Liver (tissue), 8 donors: ENCODE measurements at regions not wholly inside any gene's neighbourhood (a gene's known extent, or its start where the extent isn't known, plus 50 kb on each side); places are given as distances from the start of the nearest gene placed in this dataset.

Experiments
- DNase-seq: peaks from one replicate; pipeline ENCODE4 v3.0.0-alpha.2; 2017; ENCODE audit warnings: low spot score
- H3K27ac ChIP-seq, 2 donors: one replicate each; pipeline ENCODE4 v1.7.0; 2013; ENCODE audit warnings: inconsistent platforms in 2 of 2, low read length in 2 of 2, control low read depth in 1 of 2, low read depth in 1 of 2, mild to moderate bottlenecking in 1 of 2
- H3K27me3 ChIP-seq, 4 donors: one replicate each; pipeline versions ENCODE4 v1.6.1 to v1.7.0; 2013; ENCODE audit warnings: low read length in 3 of 4, inconsistent platforms in 1 of 4, mild to moderate bottlenecking in 1 of 4, moderate library complexity in 1 of 4; ENCODE audit not compliant: control insufficient read depth in 4 of 4, insufficient read depth in 4 of 4
- H3K36me3 ChIP-seq, 4 donors: one replicate each; pipeline versions ENCODE4 v1.6.1 to v1.7.0; 2013; ENCODE audit warnings: low read length in 3 of 4, mild to moderate bottlenecking in 3 of 4, low read depth in 1 of 4, moderate library complexity in 1 of 4; ENCODE audit not compliant: control insufficient read depth in 4 of 4, insufficient read depth in 3 of 4
- H3K4me1 ChIP-seq, 4 donors: one replicate each; pipeline versions ENCODE4 v1.6.1 to v1.7.0; 2013; ENCODE audit warnings: low read length in 3 of 4, mild to moderate bottlenecking in 3 of 4, moderate library complexity in 1 of 4; ENCODE audit not compliant: control insufficient read depth in 4 of 4, insufficient read depth in 4 of 4
- H3K4me3 ChIP-seq, 3 donors: one replicate each; pipeline versions ENCODE4 v1.6.1 to v1.7.0; 2013; ENCODE audit warnings: low read length in 3 of 3, control low read depth in 1 of 3, low read depth in 1 of 3, mild to moderate bottlenecking in 1 of 3
- H3K9ac ChIP-seq, 2 donors: one replicate each; pipeline ENCODE4 v1.7.0; 2013; ENCODE audit warnings: low read length in 2 of 2, mild to moderate bottlenecking in 2 of 2, moderate library complexity in 2 of 2, control low read depth in 1 of 2, low read depth in 1 of 2
- H3K9me3 ChIP-seq, 4 donors: one replicate each; pipeline versions ENCODE4 v1.6.1 to v1.7.0; 2013; ENCODE audit warnings: low read length in 3 of 4; ENCODE audit not compliant: control insufficient read depth in 4 of 4
- CTCF ChIP-seq: fragments of 150-350 bp; IDR thresholded peaks from 2 replicates; pipeline ENCODE4 v1.5.1; 2017; ENCODE audit warnings: improper control_type of control experiment, low read depth, low read length; ENCODE audit not compliant: missing input control
- EGR1 ChIP-seq, 2 donors: IDR thresholded peaks; 2 replicates each; pipeline ENCODE4 v1.6.1; 2016 to 2018; ENCODE audit warnings: antibody characterized with exemption in 2 of 2, low read depth in 2 of 2
- FOXA1 ChIP-seq: IDR thresholded peaks from 2 replicates; pipeline ENCODE4 v1.6.1; 2016; ENCODE audit warnings: antibody characterized with exemption
- FOXA2 ChIP-seq: IDR thresholded peaks from 2 replicates; pipeline ENCODE4 v1.6.1; 2016; ENCODE audit warnings: antibody characterized with exemption
- GABPA ChIP-seq, 2 donors: IDR thresholded peaks in 1 of 2; conservative IDR thresholded peaks in 1 of 2; 2 replicates each; pipeline ENCODE4 v1.6.1; 2016; ENCODE audit warnings: antibody characterized with exemption in 2 of 2, mild to moderate bottlenecking in 1 of 2, moderate library complexity in 1 of 2
- HNF4A ChIP-seq, 2 donors: conservative IDR thresholded peaks; 2 replicates each; pipeline ENCODE4 v1.6.1; 2016; ENCODE audit warnings: antibody characterized with exemption in 2 of 2, mild to moderate bottlenecking in 2 of 2
- HNF4G ChIP-seq: IDR thresholded peaks from 2 replicates; pipeline ENCODE4 v1.6.1; 2016; ENCODE audit warnings: antibody characterized with exemption
- JUND ChIP-seq, 2 donors: IDR thresholded peaks; 2 replicates each; pipeline ENCODE4 v1.6.1; 2016; ENCODE audit warnings: antibody characterized with exemption in 2 of 2
- NR2F2 ChIP-seq: IDR thresholded peaks from 2 replicates; pipeline ENCODE4 v1.6.1; 2016; ENCODE audit warnings: antibody characterized with exemption
- RAD21 ChIP-seq, 2 donors: IDR thresholded peaks; 2 replicates each; pipeline ENCODE4 v1.6.1; 2016; ENCODE audit warnings: antibody characterized with exemption in 2 of 2, mild to moderate bottlenecking in 2 of 2
- REST ChIP-seq: IDR thresholded peaks from 2 replicates; pipeline ENCODE4 v1.6.1; 2016; ENCODE audit warnings: antibody characterized with exemption, mild to moderate bottlenecking
- RXRA ChIP-seq, 2 donors: IDR thresholded peaks; 2 replicates each; pipeline ENCODE4 v1.6.1; 2017 to 2018; ENCODE audit warnings: antibody characterized with exemption in 2 of 2, mild to moderate bottlenecking in 1 of 2
- SP1 ChIP-seq: IDR thresholded peaks from 2 replicates; pipeline ENCODE4 v1.6.1; 2018; ENCODE audit warnings: antibody characterized with exemption, mild to moderate bottlenecking
- TAF1 ChIP-seq: conservative IDR thresholded peaks from 2 replicates; pipeline ENCODE4 v1.6.1; 2016; ENCODE audit warnings: antibody characterized with exemption, mild to moderate bottlenecking
- YY1 ChIP-seq: IDR thresholded peaks from 2 replicates; pipeline ENCODE4 v1.6.1; 2016; ENCODE audit warnings: antibody characterized with exemption, mild to moderate bottlenecking
- WGBS: extraction: QIAGEN DNeasy Blood & Tissue Kit; methylation state at CpG from one replicate; pipeline ENCODE4 v1.1.7; 2013; 5-methylcytosine and 5-hydroxymethylcytosine counted together
- TF ChIP-seq, protein P1 (sequence below): IDR thresholded peaks from 2 replicates; pipeline ENCODE4 v1.6.1; 2016; ENCODE audit warnings: antibody characterized with exemption
- TF ChIP-seq, protein P2 (sequence below): IDR thresholded peaks from 2 replicates; pipeline ENCODE4 v1.6.1; 2016; ENCODE audit warnings: antibody characterized with exemption
- TF ChIP-seq, protein P3 (sequence below): IDR thresholded peaks from 2 replicates; pipeline ENCODE4 v1.6.1; 2016; ENCODE audit warnings: antibody characterized with exemption
- donor health status: healthy.
- donor health status: healthy.
- donor health status: healthy.
- donor health status: healthy.
- donor health status: healthy.

DNA sequence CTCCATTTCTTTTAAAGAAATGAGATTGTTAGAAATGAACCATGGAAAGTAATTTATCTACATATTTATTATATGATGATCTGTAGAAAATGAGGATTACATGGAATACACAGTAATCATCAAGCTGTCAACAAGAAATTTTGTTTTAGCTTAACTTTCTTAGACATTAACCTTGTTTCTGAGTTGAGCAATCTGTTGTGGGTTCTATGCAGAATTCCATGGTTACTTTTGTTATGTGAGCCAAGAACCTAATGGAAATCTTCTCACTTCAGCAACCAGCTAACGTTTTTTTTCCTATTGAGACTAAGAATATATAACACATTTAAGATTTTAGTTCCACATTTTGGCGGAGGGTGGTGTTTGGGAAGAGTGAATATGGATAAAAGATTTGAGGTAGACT is 136.1 kb upstream of the SLC4A4 start:
- Histone ChIP-seq H3K9ac (no peak overlapping the region), H3K27me3 (no peaks in the 10 kb centered on the region), H3K27ac (no peak overlapping the region), H3K4me3 (no peak overlapping the region), H3K36me3 (no peaks in the 10 kb centered on the region), H3K9me3 (no peaks in the 10 kb centered on the region), H3K4me1 (no peaks in the 10 kb centered on the region)
- TF ChIP-seq HNF4A (conservative IDR thresholded peaks at IDR 0.05) (no peak), CTCF (no peak), YY1 (no peak), GABPA (IDR thresholded peaks at IDR 0.05 in 1 of 2, conservative IDR thresholded peaks at IDR 0.05 in 1 of 2) (no peak), FOXA2 (no peak), TAF1 (no peak)
- 77% methylated on average over 2 of the region's 2 CpGs for WGBS
- no peak for DNase-seq

- H3K27ac ChIP-seq, result no peak overlapping the region
- TF ChIP-seq EGR1 (IDR thresholded peaks at IDR 0.05; ENCODE audit: low read depth in 2 of 2), result no peak
- TF ChIP-seq GABPA (IDR thresholded peaks at IDR 0.05 in 1 of 2, conservative IDR thresholded peaks at IDR 0.05 in 1 of 2), result no peak
- no peak for TF ChIP-seq RXRA (IDR thresholded peaks at IDR 0.05)
- no peak for TF ChIP-seq FOXA2
- no peak for DNase-seq
- H3K27me3 ChIP-seq, result no peaks in the 10 kb centered on the region
- H3K9me3 ChIP-seq, result no peaks in the 10 kb centered on the region
- no peak overlapping the region for H3K9ac ChIP-seq
- H3K36me3 ChIP-seq, result no peaks in the 10 kb centered on the region
- peaks cover 0 to 5% (median under 1%) of the 10 kb centered on the region in 4 donors for H3K4me1 ChIP-seq
- WGBS, result 89% methylated on average over 2 of the region's 2 CpGs
- no peak overlapping the region for H3K4me3 ChIP-seq
These were observed 134.8 kb upstream of the SLC4A4 start for GRCh38 chr4:71204056-71204455.

GRCh38 chr4:71206763-71207162 is 132.1 kb upstream of the SLC4A4 start:
- Histone ChIP-seq H3K36me3 (no peaks in the 10 kb centered on the region), H3K27ac (no peak overlapping the region), H3K9me3 (no peaks in the 10 kb centered on the region), H3K4me3 (no peak overlapping the region), H3K27me3 (no peaks in the 10 kb centered on the region), H3K9ac (no peak overlapping the region), H3K4me1 (peaks cover 3 to 12% (median 8%) of the 10 kb centered on the region in 4 donors)
- 92% methylated on average over 3 of the region's 3 CpGs for WGBS
- no peak for DNase-seq
- TF ChIP-seq REST, result no peak
- no peak for TF ChIP-seq FOXA2
- TF ChIP-seq GABPA (IDR thresholded peaks at IDR 0.05 in 1 of 2, conservative IDR thresholded peaks at IDR 0.05 in 1 of 2), result no peak
- no peak for TF ChIP-seq HNF4G
- no peak for TF ChIP-seq TAF1
- no peak for TF ChIP-seq HNF4A (conservative IDR thresholded peaks at IDR 0.05)
- TF ChIP-seq, protein P1, sequence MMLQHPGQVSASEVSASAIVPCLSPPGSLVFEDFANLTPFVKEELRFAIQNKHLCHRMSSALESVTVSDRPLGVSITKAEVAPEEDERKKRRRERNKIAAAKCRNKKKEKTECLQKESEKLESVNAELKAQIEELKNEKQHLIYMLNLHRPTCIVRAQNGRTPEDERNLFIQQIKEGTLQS, result no peak
- no peak for TF ChIP-seq FOXA1
- TF ChIP-seq, protein P2, sequence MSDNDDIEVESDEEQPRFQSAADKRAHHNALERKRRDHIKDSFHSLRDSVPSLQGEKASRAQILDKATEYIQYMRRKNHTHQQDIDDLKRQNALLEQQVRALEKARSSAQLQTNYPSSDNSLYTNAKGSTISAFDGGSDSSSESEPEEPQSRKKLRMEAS, result no peak
- TF ChIP-seq, protein P3, sequence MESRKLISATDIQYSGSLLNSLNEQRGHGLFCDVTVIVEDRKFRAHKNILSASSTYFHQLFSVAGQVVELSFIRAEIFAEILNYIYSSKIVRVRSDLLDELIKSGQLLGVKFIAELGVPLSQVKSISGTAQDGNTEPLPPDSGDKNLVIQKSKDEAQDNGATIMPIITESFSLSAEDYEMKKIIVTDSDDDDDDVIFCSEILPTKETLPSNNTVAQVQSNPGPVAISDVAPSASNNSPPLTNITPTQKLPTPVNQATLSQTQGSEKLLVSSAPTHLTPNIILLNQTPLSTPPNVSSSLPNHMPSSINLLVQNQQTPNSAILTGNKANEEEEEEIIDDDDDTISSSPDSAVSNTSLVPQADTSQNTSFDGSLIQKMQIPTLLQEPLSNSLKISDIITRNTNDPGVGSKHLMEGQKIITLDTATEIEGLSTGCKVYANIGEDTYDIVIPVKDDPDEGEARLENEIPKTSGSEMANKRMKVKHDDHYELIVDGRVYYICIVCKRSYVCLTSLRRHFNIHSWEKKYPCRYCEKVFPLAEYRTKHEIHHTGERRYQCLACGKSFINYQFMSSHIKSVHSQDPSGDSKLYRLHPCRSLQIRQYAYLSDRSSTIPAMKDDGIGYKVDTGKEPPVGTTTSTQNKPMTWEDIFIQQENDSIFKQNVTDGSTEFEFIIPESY, result no peak
- no peak for TF ChIP-seq JUND (IDR thresholded peaks at IDR 0.05)
- no peak for TF ChIP-seq NR2F2
- TF ChIP-seq YY1, result no peak
- TF ChIP-seq CTCF, result no peak
- no peak for TF ChIP-seq RXRA (IDR thresholded peaks at IDR 0.05)
- TF ChIP-seq RAD21 (IDR thresholded peaks at IDR 0.05), result no peak
- no peak for TF ChIP-seq EGR1 (IDR thresholded peaks at IDR 0.05; ENCODE audit: low read depth in 2 of 2)
- no peak for TF ChIP-seq SP1
